HepG2 (cell line): ENCODE measurements at regions not wholly inside any gene's neighbourhood (a gene's known extent, or its start where the extent isn't known, plus 50 kb on each side); places are given as distances from the start of the nearest gene placed in this dataset.

Source experiments
- ATAC-seq: fragments of 200-7000 bp; cut with Tn5 transposase; 3 replicates; pipeline ENCODE4 v1.9.1; 2020; ENCODE audit warnings: mild to moderate bottlenecking, moderate library complexity
- BruUV-seq: library from RNA; stranded (reverse); fragments of 400-500 nt; replicated peaks from 2 replicates; lab custom pipeline; 2021; lab: Mats Ljungman, UMichigan
- CTCF ChIA-PET: fragments of 300-600 bp; formaldehyde crosslinking; extraction: SDS; loops from one replicate; lab custom pipeline; 2021; ENCODE audit warnings: low total read pairs, inconsistent platforms, low intra/inter-chr PET ratio; lab: Yijun Ruan, JAX
- POLR2A ChIA-PET: fragments of 350-600 bp; sonication (Branson Sonifier 250); formaldehyde crosslinking; loops from one replicate; lab custom pipeline; 2020; ENCODE audit warnings: antibody characterized with exemption, inconsistent platforms; lab: Yijun Ruan, JAX
- DNase-seq: peaks from one replicate; pipeline ENCODE4 v3.0.0-alpha.2; 2015; ENCODE audit warnings: low spot score
- FAIRE-seq: peaks from 3 replicates; lab custom pipeline; 2011; peaks lifted over from hg19 to GRCh38; lab: Jason Lieb, UNC
- H2AFZ ChIP-seq: one replicate; pipeline ENCODE4 v1.6.1; 2011; ENCODE audit warnings: low read length, inconsistent platforms
- H3K27ac ChIP-seq: fragments of 300-600 bp; 3 replicates; pipeline ENCODE4 v1.8.0; 2011; ENCODE audit warnings: mixed run types, mild to moderate bottlenecking, mixed read lengths, low read length, inconsistent platforms; ENCODE audit not compliant: insufficient read depth; ENCODE audit errors: extremely low read length
- H3K27me3 ChIP-seq, 2 experiments: fragments of 200-600 bp in 1 of 2; 2 replicates in 1 of 2; 3 replicates in 1 of 2; pipeline versions ENCODE4 v1.6.0 to v1.8.0; 2011; ENCODE audit warnings: low read length in 2 of 2, mild to moderate bottlenecking in 2 of 2, moderate library complexity in 2 of 2, inconsistent platforms in 1 of 2; ENCODE audit not compliant: insufficient read depth in 2 of 2, control insufficient read depth in 1 of 2
- H3K36me3 ChIP-seq, 2 experiments: fragments of 200-600 bp in 1 of 2; replicated peaks in 1 of 2; 2 replicates in 1 of 2; 3 replicates in 1 of 2; pipeline versions ENCODE4 v1.5.1 to v1.8.0; 2011; ENCODE audit warnings: low read length in 2 of 2, inconsistent platforms in 1 of 2; ENCODE audit not compliant: insufficient read depth in 2 of 2, control insufficient read depth in 1 of 2
- H3K4me1 ChIP-seq: 2 replicates; pipeline ENCODE4 v1.5.1; 2012; ENCODE audit warnings: low read length, inconsistent platforms; ENCODE audit not compliant: insufficient read depth
- H3K4me2 ChIP-seq: 2 replicates; pipeline ENCODE4 v1.6.0; 2011; ENCODE audit warnings: low read depth, low read length, inconsistent platforms
- H3K4me3 ChIP-seq, 3 experiments: fragments of 200-600 bp in 1 of 3; sonication (generic), shearing (Covaris generic) in 1 of 3; replicated peaks in 1 of 3; 2 replicates each; pipeline ENCODE4 v1.5.1; 2011 to 2016; ENCODE audit warnings: low read length in 3 of 3, inconsistent platforms in 2 of 3, low read depth in 2 of 3, mild to moderate bottlenecking in 2 of 3, control low read depth in 1 of 3, mixed read lengths in 1 of 3; ENCODE audit not compliant: insufficient read depth in 1 of 3
- H3K79me2 ChIP-seq: one replicate; pipeline ENCODE4 v1.6.1; 2011; ENCODE audit warnings: low read length, inconsistent platforms; ENCODE audit not compliant: insufficient read depth
- H3K9ac ChIP-seq: 2 replicates; pipeline ENCODE4 v1.6.0; 2011; ENCODE audit warnings: mild to moderate bottlenecking, low read depth, low read length, inconsistent platforms; ENCODE audit not compliant: insufficient read depth
- H3K9me3 ChIP-seq: 2 replicates; pipeline ENCODE4 v1.5.1; 2012; ENCODE audit warnings: mild to moderate bottlenecking, low read length
- H4K20me1 ChIP-seq: 2 replicates; pipeline ENCODE4 v1.6.0; 2011; ENCODE audit warnings: inconsistent platforms, mild to moderate bottlenecking, low read length, moderate library complexity; ENCODE audit not compliant: insufficient read depth
- ASH2L ChIP-seq: fragments of 300-600, 200-600 bp; sonication (generic); IDR thresholded peaks from 2 replicates; pipeline ENCODE4 v1.7.0; 2017; ENCODE audit warnings: low read depth, mild to moderate bottlenecking, moderate library complexity, mixed read lengths, low read length; ENCODE audit not compliant: insufficient read length
- CREB1 ChIP-seq, 2 experiments: fragments of 450-650 bp in 1 of 2; IDR thresholded peaks; 2 replicates each; pipeline ENCODE4 v1.6.1; 2016 to 2017; ENCODE audit warnings: control low read depth in 1 of 2, mild to moderate bottlenecking in 1 of 2, missing compliant biosample characterization in 1 of 2, missing genetic modification characterization in 1 of 2
- HDAC1 ChIP-seq: sonication (generic); formaldehyde crosslinking; IDR thresholded peaks from 2 replicates; pipeline ENCODE4 v1.5.1; 2020; ENCODE audit warnings: mild to moderate bottlenecking, missing genetic modification reagents
- ISL2 ChIP-seq: sonication (generic); formaldehyde crosslinking; IDR thresholded peaks from 2 replicates; pipeline ENCODE4 v1.5.0; 2020; ENCODE audit warnings: missing genetic modification reagents
- MBD4 ChIP-seq: IDR thresholded peaks from 2 replicates; pipeline ENCODE4 v1.6.1; 2012; ENCODE audit warnings: low read length, inconsistent platforms, borderline replicate concordance
- MIXL1 ChIP-seq: IDR thresholded peaks from 2 replicates; pipeline ENCODE4 v1.6.1; 2016
- NFE2 ChIP-seq: sonication (generic); formaldehyde crosslinking; IDR thresholded peaks from 2 replicates; pipeline ENCODE4 v1.4.0; 2020; ENCODE audit warnings: missing genetic modification reagents
- POLR2AphosphoS5 ChIP-seq: IDR thresholded peaks from 2 replicates; pipeline ENCODE4 v1.6.1; 2012; ENCODE audit warnings: low read depth, low read length
- SMARCE1 ChIP-seq: fragments of 450-650 bp; IDR thresholded peaks from 2 replicates; pipeline ENCODE4 v1.6.1; 2017; ENCODE audit warnings: borderline replicate concordance
- SPEN ChIP-seq: sonication (generic); formaldehyde crosslinking; IDR thresholded peaks from 2 replicates; pipeline ENCODE4 v1.5.1; 2020; ENCODE audit warnings: low read depth, mild to moderate bottlenecking, missing genetic modification reagents
- WGBS: methylation state at CpG from one replicate; pipeline ENCODE4 v1.1.6; 2017; ENCODE audit warnings: low lambda C conversion rate; 5-methylcytosine and 5-hydroxymethylcytosine counted together
- in situ Hi-C: cut with HindIII; loops from 2 replicates; pipeline ENCODE4 v1.10.0; 2017; ENCODE audit warnings: low pct_unique_long_range_greater_than_20kb; ENCODE audit not compliant: extremely low pct_ligation_motif_present
- intact Hi-C: fragments of 100-400 bp; cut with micrococcal nuclease; formaldehyde crosslinking; loops from one replicate; pipeline ENCODE4 v1.10.0; 2022; ENCODE audit not compliant: unreplicated experiment
- TF ChIP-seq, protein P1 (sequence below): sonication (generic); formaldehyde crosslinking; IDR thresholded peaks from 2 replicates; pipeline ENCODE4 v1.4.0; 2020; ENCODE audit warnings: mild to moderate bottlenecking, missing genetic modification reagents
- TF ChIP-seq, protein P2 (sequence below): sonication (generic); formaldehyde crosslinking; IDR thresholded peaks from 2 replicates; pipeline ENCODE4 v1.8.1; 2022; ENCODE audit warnings: low read depth, mild to moderate bottlenecking, missing genetic modification reagents

DNA sequence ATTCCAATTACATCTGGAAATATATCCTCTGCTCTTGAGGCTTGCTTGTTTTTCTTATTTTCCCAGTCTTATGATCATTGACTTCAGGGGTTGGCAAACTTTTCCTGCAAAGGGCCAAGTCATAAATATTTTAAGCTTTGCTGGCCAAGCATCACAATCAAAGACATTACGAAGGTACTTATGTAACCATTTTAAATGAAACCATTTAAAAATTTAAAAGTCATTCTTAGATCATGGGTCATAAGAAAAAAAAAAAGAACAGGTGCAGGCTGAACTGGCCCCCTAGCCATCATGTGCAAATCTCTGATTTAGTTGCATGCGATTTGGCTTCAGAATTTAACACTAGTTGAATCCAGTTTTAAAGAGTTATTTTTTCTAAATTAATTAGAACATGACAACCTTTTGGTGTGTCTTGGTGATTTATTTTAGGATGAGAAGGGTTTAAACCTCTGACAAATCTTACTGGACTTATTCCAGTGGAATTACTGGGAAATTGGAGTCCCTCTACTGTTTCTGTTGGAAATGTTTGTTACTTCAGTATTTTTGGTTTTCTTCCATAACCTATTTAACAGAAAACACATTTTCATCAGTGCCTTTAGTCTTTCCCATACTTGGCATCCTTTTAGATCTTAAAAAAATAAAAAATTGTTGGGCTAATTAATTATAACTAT is 148.1 kb downstream of the NHLRC3 start:
- H3K27me3 ChIP-seq, result no peaks in the 10 kb centered on the region; a peak in 1 of 5 replicates
- no TSS peak for BruUV-seq
- no peaks in the 10 kb centered on the region for H3K9me3 ChIP-seq
- no peak overlapping the region for H3K4me3 ChIP-seq
- H4K20me1 ChIP-seq, result no peaks in the 10 kb centered on the region
- H3K4me2 ChIP-seq, result no peak overlapping the region
- no peaks in the 10 kb centered on the region for H3K36me3 ChIP-seq
- H3K4me1 ChIP-seq, result no peaks in the 10 kb centered on the region
- H3K79me2 ChIP-seq, result no peaks in the 10 kb centered on the region
- ChIA-PET POLR2A (no interaction called here), CTCF (no interaction called here)
- H2AFZ ChIP-seq, result no peak overlapping the region
- intact Hi-C loops, result no loop called here
- DNase-seq (no peak), ATAC-seq (no peak), FAIRE-seq (no peak)
- H3K27ac ChIP-seq, result no peak overlapping the region
- H3K9ac ChIP-seq, result no peak overlapping the region
- in situ Hi-C loops, result no loop called here
- 0% methylated on average over 2 of the region's 2 CpGs for WGBS
- TF ChIP-seq SPEN (CRISPR knock-in tag) (no peak), CREB1 (IDR thresholded peaks at IDR 0.05) (no peak), CREB1 (CRISPR knock-in tag; IDR thresholded peaks at IDR 0.05) (no peak), ISL2 (CRISPR knock-in tag) (no peak), ASH2L (no peak), SMARCE1 (no peak), MIXL1 (CRISPR knock-in tag) (no peak), NFE2 (CRISPR knock-in tag) (no peak), MBD4 (no peak), POLR2AphosphoS5 (no peak), HDAC1 (CRISPR knock-in tag) (no peak)
- TF ChIP-seq, protein P1, sequence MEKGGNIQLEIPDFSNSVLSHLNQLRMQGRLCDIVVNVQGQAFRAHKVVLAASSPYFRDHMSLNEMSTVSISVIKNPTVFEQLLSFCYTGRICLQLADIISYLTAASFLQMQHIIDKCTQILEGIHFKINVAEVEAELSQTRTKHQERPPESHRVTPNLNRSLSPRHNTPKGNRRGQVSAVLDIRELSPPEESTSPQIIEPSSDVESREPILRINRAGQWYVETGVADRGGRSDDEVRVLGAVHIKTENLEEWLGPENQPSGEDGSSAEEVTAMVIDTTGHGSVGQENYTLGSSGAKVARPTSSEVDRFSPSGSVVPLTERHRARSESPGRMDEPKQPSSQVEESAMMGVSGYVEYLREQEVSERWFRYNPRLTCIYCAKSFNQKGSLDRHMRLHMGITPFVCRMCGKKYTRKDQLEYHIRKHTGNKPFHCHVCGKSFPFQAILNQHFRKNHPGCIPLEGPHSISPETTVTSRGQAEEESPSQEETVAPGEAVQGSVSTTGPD (CRISPR knock-in tag), result no peak
- TF ChIP-seq, protein P2, sequence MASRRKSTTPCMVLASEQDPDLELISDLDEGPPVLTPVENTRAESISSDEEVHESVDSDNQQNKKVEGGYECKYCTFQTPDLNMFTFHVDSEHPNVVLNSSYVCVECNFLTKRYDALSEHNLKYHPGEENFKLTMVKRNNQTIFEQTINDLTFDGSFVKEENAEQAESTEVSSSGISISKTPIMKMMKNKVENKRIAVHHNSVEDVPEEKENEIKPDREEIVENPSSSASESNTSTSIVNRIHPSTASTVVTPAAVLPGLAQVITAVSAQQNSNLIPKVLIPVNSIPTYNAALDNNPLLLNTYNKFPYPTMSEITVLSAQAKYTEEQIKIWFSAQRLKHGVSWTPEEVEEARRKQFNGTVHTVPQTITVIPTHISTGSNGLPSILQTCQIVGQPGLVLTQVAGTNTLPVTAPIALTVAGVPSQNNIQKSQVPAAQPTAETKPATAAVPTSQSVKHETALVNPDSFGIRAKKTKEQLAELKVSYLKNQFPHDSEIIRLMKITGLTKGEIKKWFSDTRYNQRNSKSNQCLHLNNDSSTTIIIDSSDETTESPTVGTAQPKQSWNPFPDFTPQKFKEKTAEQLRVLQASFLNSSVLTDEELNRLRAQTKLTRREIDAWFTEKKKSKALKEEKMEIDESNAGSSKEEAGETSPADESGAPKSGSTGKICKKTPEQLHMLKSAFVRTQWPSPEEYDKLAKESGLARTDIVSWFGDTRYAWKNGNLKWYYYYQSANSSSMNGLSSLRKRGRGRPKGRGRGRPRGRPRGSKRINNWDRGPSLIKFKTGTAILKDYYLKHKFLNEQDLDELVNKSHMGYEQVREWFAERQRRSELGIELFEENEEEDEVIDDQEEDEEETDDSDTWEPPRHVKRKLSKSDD (CRISPR knock-in tag), result no peak
